ENCODE measurements at regions not wholly inside any gene's neighbourhood (a gene's known extent, or its start where the extent isn't known, plus 50 kb on each side); places are given as distances from the start of the nearest gene placed in this dataset.
"Not testable (repeated sequence)": the region's sequence is repeated elsewhere in the genome, so short reads cannot be mapped to it uniquely, and the experiment has no call there.

- no peak for DNase-seq (ENCODE audit: low read depth, low spot score)
Measured at GRCh38 chr12:9372202-9372601, 164.0 kb upstream of the PZP start.

- DNase-seq (ENCODE audit: low read depth, low spot score), result no peak
Measured at GRCh38 chr12:9367828-9368227, 159.6 kb upstream of the PZP start.

GRCh38 chr12:9367201-9367600, 159.0 kb upstream of the PZP start:
- no peak for DNase-seq (ENCODE audit: low read depth, low spot score)

DNA sequence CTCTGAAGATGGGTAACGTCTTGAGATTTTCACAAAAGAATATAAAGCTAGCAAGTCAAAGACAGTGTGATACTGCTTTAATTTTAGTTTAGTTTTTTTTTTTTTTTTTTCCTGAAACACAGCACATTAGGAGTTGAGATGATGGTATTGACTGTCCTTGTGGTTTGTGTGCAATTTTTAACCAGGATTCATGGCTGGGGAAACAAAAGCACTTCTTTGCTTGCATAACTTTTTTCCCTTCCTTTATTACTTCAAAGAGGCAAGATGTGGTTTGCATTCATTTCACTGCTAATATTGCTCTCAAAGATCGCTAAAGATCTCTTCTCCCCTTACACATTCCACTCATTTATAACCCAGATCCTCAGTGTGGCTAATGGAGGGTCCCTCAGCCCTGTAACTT, 157.1 kb upstream of the PZP start:
- no peak for DNase-seq (ENCODE audit: low read depth, low spot score)

DNA sequence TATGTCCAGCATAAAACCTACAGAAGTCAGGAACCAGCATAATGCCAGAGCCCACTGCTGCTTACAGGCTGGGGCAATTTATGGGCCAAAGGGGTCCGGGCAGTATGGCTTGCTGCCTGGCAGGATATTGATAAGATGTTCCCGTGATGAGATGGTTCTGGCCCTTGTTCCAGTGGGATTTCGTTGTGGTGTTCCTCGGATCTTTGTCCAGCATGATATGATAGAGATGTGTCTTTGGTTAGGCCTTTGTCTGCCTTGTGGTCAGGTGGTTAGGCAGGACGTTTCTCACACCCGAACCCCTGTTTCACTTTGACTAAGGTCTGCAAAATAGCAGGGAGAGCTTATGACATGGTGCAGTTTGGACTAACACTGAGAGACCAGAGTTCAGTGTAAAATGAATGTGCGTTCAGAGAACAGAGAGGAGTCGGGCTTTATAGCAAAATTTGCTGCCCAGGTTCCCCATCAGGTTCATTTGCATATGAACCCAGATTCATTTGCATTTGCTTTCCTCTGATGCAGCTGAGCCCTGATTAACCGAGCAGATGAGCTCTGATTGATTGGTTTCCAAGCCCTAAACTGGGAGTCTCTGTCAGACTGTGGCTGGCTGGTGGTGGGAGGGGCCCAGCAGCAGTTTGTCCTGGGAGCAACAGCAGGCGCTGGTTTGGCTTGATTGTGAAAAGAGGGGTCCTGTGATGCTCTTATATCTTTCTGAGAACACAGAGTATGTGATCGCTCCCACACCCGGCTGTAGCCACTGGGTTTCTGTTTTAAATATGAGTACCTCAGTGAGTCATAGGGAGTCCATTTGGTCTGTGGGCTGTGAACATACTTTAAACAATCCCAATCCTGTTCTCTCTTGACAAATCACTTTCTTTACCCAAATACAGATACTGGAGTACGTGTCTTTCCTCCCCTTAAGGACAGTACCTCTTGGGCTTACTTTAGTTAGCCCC, 156.3 kb upstream of the PZP start:
- no peak for DNase-seq (ENCODE audit: low read depth, low spot score)

DNA sequence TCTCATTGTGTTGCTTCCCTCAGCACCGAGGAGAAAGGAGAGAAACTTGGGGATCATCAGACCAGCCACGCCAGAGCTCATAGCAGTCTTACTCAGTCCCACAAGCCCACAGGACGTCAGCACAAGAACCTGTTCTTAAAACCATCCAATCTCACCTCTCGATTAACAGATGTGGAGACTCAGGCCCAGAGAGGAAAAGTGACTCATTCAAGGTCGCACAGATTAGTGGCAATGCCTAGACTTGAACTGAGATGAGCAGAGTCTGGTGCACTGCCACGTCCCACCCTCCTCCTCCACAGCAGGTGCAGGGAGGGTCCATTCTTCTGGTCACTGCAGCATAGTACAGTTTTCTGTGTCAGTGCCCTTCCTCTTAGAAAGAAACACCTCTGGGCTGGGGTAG, 154.9 kb upstream of the PZP start:
- DNase-seq (ENCODE audit: low read depth, low spot score), result no peak

- DNase-seq (ENCODE audit: low read depth, low spot score), result no peak
Measured at GRCh38 chr12:9361879-9362326, 153.7 kb upstream of the PZP start.

- not testable (repeated sequence) for DNase-seq (ENCODE audit: low read depth, low spot score)
Measured at GRCh38 chr12:9354009-9354754, 146.0 kb upstream of the PZP start.

DNA sequence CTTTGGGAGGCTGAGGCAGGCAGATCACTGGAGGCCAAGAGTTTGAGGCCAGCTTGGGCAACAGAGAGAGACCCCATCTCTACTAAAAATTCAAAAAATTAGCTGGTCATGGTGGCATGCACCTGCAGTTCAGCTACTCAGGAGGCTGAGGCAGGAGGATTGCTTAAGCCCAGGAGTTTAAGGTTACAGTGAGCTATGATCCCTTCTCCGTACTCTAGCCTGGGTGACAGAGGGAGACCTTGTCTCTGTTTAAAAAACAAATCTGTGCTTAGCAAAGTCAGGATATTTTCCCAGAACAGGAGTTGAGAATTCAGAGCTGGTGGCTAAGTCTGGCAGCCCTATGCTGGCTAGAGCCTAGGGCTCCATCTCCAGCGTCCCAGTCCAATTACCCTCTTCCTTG, 142.9 kb upstream of the PZP start:
- DNase-seq (ENCODE audit: low read depth, low spot score), result no peak

DNA sequence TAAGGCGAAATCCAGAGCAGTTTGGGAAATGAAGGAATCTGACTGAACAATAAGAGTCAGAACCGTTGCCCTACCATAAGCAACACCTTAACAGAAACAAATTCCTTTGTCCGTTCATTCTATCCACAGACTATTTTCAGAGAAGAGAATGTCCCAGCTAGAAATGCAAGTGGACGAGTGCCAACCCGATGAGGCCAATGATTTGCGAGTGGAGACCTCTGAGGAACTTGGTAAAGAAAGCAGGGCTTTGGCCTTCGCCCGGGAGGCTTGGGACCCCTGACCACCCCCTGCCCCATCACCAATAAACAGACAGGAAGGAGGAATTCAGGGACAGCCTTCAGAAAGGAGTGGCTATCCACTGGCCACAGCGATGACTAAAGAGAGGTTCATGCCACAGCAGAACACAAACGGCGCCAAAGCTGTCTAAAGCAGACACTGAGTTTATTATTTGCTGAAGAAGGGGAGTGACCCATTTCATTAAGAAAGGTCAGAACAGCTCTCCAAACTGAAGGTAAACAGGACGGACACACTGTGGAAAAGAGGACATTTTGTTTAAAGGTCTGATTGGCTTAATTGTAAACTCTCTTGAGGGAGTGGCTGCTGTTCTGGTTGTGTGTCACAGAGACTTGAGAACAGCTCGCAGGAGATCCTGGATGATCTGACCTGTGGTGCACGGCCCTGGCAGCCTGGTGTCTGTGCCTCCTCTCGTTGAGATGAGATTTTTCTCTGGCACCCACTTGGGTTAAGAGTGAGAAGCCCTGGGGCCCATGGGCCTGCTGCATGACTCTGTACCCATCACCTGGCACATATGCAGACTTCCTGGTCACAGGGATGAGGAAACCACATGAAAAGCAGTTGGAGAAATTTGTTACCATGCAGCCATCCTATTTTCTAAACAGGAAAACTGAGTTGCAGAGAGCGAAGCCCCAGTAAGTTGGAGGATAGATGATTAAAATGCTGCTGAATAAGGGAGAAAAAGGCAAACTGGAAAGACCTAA, 142.0 kb upstream of the PZP start:
- no peak for DNase-seq (ENCODE audit: low read depth, low spot score)

DNA sequence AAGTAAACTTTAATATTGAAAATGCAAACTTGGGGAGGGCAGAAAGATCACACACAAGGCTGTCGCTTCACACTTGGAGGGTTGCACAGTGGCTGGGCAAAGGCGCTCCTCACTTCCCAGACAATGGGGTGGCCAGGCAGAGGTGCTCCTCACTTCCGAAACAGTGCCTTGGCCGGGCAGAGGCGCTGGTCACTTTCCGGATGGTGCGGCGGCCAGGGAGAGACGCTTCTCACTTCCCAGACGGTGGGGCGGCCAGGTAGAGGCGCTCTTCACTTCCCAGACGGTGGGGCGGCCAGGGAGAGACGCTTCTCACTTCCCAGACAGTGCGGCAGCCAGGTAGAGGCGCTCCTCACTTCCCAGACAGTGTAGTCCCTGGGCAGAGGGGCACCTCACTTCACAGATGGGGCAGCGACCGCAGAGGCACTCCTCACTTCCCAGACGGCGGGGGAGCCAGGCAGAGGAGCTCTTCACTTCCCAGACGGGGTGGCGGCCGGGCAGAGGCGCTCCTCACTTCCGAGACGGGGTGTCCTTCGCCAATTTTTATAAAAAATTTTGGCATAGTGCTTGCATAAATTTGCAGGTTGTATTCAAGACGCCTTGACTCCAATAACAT, 140.8 kb upstream of the PZP start:
- no peak for DNase-seq (ENCODE audit: low read depth, low spot score)

DNA sequence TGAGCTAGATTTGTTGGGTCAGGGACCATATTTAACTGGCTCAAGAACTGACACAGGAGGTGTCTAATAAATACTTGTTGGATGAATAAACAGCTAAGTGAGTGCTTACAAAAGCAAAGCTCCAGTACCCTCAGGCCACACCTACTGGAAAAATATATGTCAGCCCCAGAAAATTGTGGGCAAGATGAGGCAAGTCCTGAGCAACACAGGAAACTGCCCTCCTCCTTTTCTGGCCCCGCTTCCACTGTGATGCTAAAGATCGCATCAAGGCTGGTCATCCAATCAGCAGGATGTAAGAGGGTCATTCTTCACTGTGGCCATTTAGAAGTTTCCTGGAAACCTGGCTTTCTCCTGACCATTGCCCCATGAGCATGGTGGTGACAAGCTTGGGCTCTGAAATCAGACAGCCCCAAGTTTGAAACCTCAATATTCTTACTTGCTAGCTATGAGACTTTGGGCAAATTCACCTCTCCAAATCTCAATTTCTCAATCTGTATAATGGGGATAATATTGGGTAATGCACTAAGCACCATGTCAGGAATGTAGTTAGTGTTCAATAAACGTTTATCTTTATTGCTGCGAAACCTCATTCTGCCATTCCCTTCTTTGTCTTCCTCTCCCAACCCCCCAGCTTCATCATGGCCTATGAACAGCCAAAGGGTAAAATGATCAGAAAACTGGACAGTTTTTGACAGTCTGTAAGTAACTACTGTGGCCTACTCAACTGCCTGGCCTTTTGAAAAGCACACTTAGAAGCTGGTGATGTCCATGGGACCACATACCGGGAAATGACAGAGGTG, 139.3 kb upstream of the PZP start:
- no peak for DNase-seq (ENCODE audit: low read depth, low spot score)

GRCh38 chr12:9346866-9347327, 138.7 kb upstream of the PZP start:
- DNase-seq (ENCODE audit: low read depth, low spot score), result no peak

DNA sequence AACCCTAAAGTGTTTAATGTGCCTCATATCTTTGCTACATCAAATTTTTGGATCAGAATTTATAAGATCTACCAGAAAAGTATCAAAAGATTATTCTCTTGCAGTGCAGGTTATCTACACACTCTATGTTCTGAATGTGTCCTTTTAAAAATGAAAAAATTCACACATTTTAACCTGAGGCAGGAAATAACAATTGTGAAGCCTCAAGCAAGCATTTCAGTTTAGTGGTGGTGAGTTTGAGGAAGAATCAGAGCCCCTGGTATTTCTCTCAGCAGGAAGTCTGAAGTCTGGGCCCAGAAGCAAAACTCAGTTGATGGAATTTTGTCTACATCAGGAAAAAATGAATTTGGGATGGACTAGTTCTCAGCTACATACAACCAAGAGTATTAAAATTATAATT, 137.0 kb upstream of the PZP start:
- no peak for DNase-seq (ENCODE audit: low read depth, low spot score)

DNA sequence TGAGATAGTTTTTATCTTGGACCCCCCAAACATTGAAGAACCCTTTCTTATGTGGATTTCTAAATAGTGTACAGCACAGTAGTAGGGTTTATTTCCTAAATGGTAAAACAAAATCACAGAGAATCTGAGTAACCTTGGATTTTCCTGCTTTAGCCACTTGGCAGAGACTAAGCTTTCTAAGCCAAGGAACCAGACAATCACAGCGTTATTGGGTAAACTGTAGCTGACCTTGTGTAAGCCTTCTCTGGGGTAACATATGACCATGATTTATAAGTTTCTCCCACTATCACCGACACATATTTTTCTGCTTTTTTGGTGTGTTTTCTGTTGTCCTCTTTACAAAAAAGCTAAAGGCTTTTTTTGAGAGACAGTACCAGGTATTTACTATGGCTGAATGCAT, 136.3 kb upstream of the PZP start:
- DNase-seq (ENCODE audit: low read depth, low spot score), result no peak

DNA sequence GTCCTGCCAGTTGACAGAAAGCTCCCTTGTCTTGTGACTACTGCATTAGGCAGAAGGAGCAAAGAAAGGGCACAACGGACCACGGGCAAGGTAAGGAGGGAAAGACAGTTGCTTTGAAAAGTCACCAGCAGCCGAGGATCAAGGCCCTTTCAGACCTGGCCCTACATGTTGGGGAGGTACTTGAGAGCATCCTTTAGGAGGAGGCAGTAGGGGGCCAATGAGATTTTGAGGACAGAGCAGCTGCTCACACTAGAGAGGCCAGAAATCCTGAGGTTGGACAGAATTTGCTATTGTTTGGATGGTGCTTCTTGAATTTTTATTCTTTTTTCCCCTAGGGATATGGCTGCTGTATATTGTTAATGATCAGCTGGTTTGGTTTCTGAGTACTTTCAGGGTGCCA, 135.5 kb upstream of the PZP start:
- no peak for DNase-seq (ENCODE audit: low read depth, low spot score)

DNA sequence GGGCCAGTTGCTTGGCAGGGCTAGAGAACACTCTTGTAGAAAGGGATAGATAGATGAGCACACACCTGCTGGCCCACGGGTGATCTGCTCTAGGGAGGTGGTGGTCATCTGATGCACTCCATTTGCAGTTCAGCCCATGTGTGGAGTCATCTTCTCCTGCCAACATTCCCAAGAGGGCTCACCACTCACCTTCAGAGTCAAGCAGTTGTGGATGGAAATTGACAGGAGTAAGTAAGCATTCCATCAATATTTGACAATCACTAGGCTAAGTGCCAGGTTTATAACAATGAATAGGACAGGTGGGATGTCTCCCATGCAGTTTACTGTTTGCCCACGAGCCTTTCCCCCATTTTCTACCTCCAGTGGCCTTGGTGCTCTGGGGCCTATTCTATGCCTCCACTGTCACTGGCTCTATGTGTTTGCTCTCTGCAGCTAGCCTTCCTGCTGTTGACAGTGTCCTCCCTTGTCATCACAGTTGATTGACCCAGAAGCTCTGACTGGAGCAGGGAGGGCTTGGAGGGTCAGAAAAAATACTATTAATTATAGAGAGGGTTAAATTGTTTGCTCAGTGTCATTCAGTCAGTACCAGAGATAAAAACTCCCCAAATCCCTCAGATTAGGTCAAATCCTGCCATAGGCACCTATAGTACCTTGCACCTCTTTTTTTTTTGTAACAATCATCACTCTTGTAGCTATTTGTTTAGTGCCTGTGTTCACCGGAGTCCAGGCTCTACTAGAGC, 134.6 kb upstream of the PZP start:
- DNase-seq (ENCODE audit: low read depth, low spot score), result no peak

DNA sequence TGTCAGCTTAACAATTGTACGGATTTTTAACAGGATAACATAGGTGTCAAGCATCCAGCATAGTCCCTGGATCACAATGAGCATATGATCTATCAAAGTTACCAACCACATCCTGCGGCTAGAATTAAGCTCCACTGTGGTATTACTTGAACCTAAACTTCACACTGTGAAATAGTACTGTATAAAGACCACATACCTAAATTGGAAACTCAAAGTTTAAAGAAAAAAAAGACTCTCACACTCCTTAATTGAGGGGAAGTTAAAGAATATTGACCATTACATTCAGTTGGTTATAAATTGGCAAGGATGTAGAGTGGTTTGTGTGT, 133.0 kb upstream of the PZP start:
- DNase-seq (ENCODE audit: low read depth, low spot score), result no peak

DNA sequence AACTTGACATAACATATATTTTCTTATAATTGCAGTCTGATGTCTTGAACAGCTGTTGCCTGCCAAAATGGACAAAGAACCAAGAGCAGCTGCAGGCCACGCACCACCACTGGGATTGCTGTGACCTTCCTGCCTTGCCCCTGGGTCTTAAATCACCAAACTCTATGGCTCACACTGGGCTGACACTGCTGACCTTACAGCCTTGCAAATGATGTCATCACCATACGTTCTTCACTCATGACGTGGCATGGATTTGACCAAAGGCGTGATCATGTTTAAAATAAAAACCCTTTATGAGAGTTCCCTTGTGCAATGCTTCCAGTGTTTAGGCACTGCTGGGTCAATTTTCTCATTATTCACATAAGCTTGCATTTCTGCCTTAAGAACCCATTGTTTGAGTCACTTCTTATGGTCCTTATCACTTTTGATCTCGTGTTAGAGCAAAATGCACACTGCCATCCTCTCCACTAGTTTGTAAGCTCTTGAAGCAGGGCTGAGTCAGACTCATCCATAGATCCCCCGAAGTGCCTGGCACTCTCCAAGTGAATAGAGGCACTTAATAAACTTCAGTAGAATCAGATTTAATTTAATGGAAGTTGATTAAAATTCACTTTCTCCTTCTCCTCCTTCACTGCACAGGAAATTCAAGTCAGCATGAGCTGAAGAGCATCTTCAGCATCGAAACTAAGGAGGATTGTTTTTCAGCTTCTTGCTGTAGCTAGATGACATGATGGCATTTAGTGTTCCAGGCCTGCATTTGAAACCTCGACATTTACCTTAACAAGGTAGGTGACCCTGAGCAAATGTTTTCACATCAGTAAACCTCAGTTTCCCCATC, 132.4 kb upstream of the PZP start:
- no peak for DNase-seq (ENCODE audit: low read depth, low spot score)
